IMR-90 (cell line): ENCODE measurements at regions not wholly inside any gene's neighbourhood (a gene's known extent, or its start where the extent isn't known, plus 50 kb on each side); places are given as distances from the start of the nearest gene placed in this dataset.

Experiments
- ATAC-seq: fragments of 200-7000 bp; cut with Tn5 transposase; 2 replicates; pipeline ENCODE4 v1.9.1; 2020; ENCODE audit warnings: low read depth, mild to moderate bottlenecking, moderate library complexity
- BruUV-seq: library from RNA; stranded (reverse); fragments of 400-500 nt; replicated peaks from 2 replicates; lab custom pipeline; 2021; lab: Mats Ljungman, UMichigan
- CTCF ChIA-PET: fragments of 300-600 bp; formaldehyde crosslinking; extraction: SDS; loops from one replicate; lab custom pipeline; 2021; ENCODE audit warnings: antibody characterized with exemption; lab: Yijun Ruan, JAX
- POLR2A ChIA-PET: fragments of 300-600 bp; sonication (Branson Sonifier 250); formaldehyde crosslinking; loops from one replicate; lab custom pipeline; 2022; ENCODE audit warnings: antibody characterized with exemption; ENCODE audit not compliant: unreplicated experiment; lab: Charles Lee
- DNase-seq: peaks from one replicate; pipeline ENCODE4 v3.0.0; 2013
- H2AFZ ChIP-seq: replicated peaks from 2 replicates; pipeline ENCODE3; 2013; ENCODE audit warnings: low read length, mild to moderate bottlenecking; ENCODE audit not compliant: poor library complexity
- H2AK5ac ChIP-seq: 2 replicates; pipeline ENCODE4 v1.6.1; 2013; ENCODE audit warnings: low read depth, low read length, inconsistent platforms
- H2AK9ac ChIP-seq: replicated peaks from 2 replicates; pipeline ENCODE3; 2013; ENCODE audit warnings: mild to moderate bottlenecking, low read depth, low read length, moderate library complexity; ENCODE audit not compliant: poor library complexity
- H2BK120ac ChIP-seq: 2 replicates; pipeline ENCODE4 v1.6.1; 2013; ENCODE audit warnings: low read depth, low read length, inconsistent platforms
- H2BK15ac ChIP-seq: 3 replicates; pipeline ENCODE4 v1.6.1; 2013; ENCODE audit warnings: low read depth, low read length, inconsistent platforms
- H2BK20ac ChIP-seq: 2 replicates; pipeline ENCODE4 v1.6.1; 2013; ENCODE audit warnings: low read depth, mild to moderate bottlenecking, inconsistent platforms, low read length, moderate library complexity
- H2BK5ac ChIP-seq: 2 replicates; pipeline ENCODE4 v1.6.1; 2013; ENCODE audit warnings: mild to moderate bottlenecking, low read depth, low read length, inconsistent platforms; ENCODE audit not compliant: poor library complexity, severe bottlenecking
- H3K14ac ChIP-seq: replicated peaks from 2 replicates; pipeline ENCODE4 v1.6.1; 2013; ENCODE audit warnings: low read depth, low read length, inconsistent platforms
- H3K18ac ChIP-seq: 2 replicates; pipeline ENCODE4 v1.6.1; 2013; ENCODE audit warnings: low read depth, low read length, control low read depth
- H3K23ac ChIP-seq: 2 replicates; pipeline ENCODE4 v1.6.1; 2013; ENCODE audit warnings: low read depth, low read length, inconsistent platforms
- H3K27ac ChIP-seq: 2 replicates; pipeline ENCODE4 v1.5.1; 2013; ENCODE audit warnings: mild to moderate bottlenecking, control low read depth, low read length; ENCODE audit not compliant: insufficient read depth
- H3K27me3 ChIP-seq: 2 replicates; pipeline ENCODE4 v1.6.1; 2013; ENCODE audit warnings: low read length; ENCODE audit not compliant: control insufficient read depth, insufficient read depth
- H3K36me3 ChIP-seq: 2 replicates; pipeline ENCODE4 v1.6.1; 2013; ENCODE audit warnings: low read length, mixed read lengths; ENCODE audit not compliant: control insufficient read depth, insufficient read depth
- H3K4ac ChIP-seq: 2 replicates; pipeline ENCODE4 v1.6.1; 2013; ENCODE audit warnings: low read depth, low read length, inconsistent platforms
- H3K4me1 ChIP-seq: 2 replicates; pipeline ENCODE4 v1.6.1; 2013; ENCODE audit warnings: low read length, mixed read lengths; ENCODE audit not compliant: control insufficient read depth, insufficient read depth
- H3K4me2 ChIP-seq: 2 replicates; pipeline ENCODE4 v1.6.1; 2013; ENCODE audit warnings: low read depth, mild to moderate bottlenecking, control low read depth, low read length, moderate library complexity
- H3K4me3 ChIP-seq: 2 replicates; pipeline ENCODE4 v1.5.1; 2013; ENCODE audit warnings: low read depth, mild to moderate bottlenecking, control low read depth, low read length, moderate library complexity; ENCODE audit not compliant: insufficient read depth
- H3K56ac ChIP-seq: 2 replicates; pipeline ENCODE4 v1.6.1; 2013; ENCODE audit warnings: low read length, inconsistent platforms; ENCODE audit not compliant: insufficient read depth; ENCODE audit errors: extremely low read depth
- H3K79me1 ChIP-seq, 2 experiments: 2 replicates each; pipeline ENCODE4 v1.6.1; 2013; ENCODE audit warnings: low read length in 2 of 2, inconsistent platforms in 1 of 2, low read depth in 1 of 2
- H3K9ac ChIP-seq: 2 replicates; pipeline ENCODE4 v1.6.1; 2013; ENCODE audit warnings: low read depth, low read length, control low read depth
- H3K9me1 ChIP-seq: 2 replicates; pipeline ENCODE4 v1.6.1; 2013; ENCODE audit warnings: low read length, inconsistent platforms; ENCODE audit not compliant: insufficient read depth
- H3K9me3 ChIP-seq: 2 replicates; pipeline ENCODE4 v1.6.1; 2013; ENCODE audit warnings: low read length; ENCODE audit not compliant: control insufficient read depth, insufficient read depth
- H4K20me1 ChIP-seq: 2 replicates; pipeline ENCODE4 v1.6.1; 2013; ENCODE audit warnings: low read length, inconsistent platforms; ENCODE audit not compliant: insufficient read depth
- H4K5ac ChIP-seq: 2 replicates; pipeline ENCODE4 v1.6.1; 2013; ENCODE audit warnings: mild to moderate bottlenecking, low read depth, low read length, control low read depth
- H4K8ac ChIP-seq, 2 experiments: 2 replicates each; pipeline ENCODE4 v1.6.1; 2013; ENCODE audit warnings: low read depth in 2 of 2, low read length in 2 of 2, control low read depth in 1 of 2, inconsistent platforms in 1 of 2
- H4K91ac ChIP-seq: 2 replicates; pipeline ENCODE4 v1.6.1; 2013; ENCODE audit warnings: low read depth, low read length, inconsistent platforms; ENCODE audit not compliant: insufficient read depth
- BHLHE40 ChIP-seq: fragments of 150-350 bp; IDR thresholded peaks from 2 replicates; pipeline ENCODE4 v1.6.1; 2016; ENCODE audit warnings: mild to moderate bottlenecking, low read depth, low read length
- CEBPB ChIP-seq: IDR thresholded peaks from 2 replicates; pipeline ENCODE4 v1.6.1; 2012; ENCODE audit warnings: low read depth, low read length, improper control_type of control experiment
- CHD1 ChIP-seq: IDR thresholded peaks from 2 replicates; pipeline ENCODE4 v1.6.1; 2012; ENCODE audit warnings: low read depth, low read length, improper control_type of control experiment
- CTCF ChIP-seq: conservative IDR thresholded peaks from 2 replicates; pipeline ENCODE4 v1.5.1; 2012; ENCODE audit warnings: mild to moderate bottlenecking, low read depth, low read length, improper control_type of control experiment
- ELK1 ChIP-seq: fragments of 150-350 bp; IDR thresholded peaks from 2 replicates; pipeline ENCODE4 v1.6.1; 2016; ENCODE audit warnings: low read depth, mild to moderate bottlenecking, low read length, moderate library complexity, borderline replicate concordance
- FOS ChIP-seq: fragments of 150-350 bp; IDR thresholded peaks from 2 replicates; pipeline ENCODE4 v1.6.1; 2016; ENCODE audit warnings: low read depth, low read length
- MAFK ChIP-seq: IDR thresholded peaks from 2 replicates; pipeline ENCODE4 v1.6.1; 2012; ENCODE audit warnings: low read depth, low read length, improper control_type of control experiment
- MAZ ChIP-seq: IDR thresholded peaks from 2 replicates; pipeline ENCODE4 v1.6.1; 2012; ENCODE audit warnings: low read depth, mild to moderate bottlenecking, low read length, improper control_type of control experiment, moderate library complexity, borderline replicate concordance
- MXI1 ChIP-seq: IDR thresholded peaks from 2 replicates; pipeline ENCODE4 v1.6.1; 2012; ENCODE audit warnings: low read depth, mild to moderate bottlenecking, low read length, moderate library complexity, borderline replicate concordance
- NFE2L2 ChIP-seq: fragments of 150-350 bp; IDR thresholded peaks from 2 replicates; pipeline ENCODE4 v1.6.1; 2016; ENCODE audit warnings: low read depth, mild to moderate bottlenecking, low read length
- POLR2A ChIP-seq: IDR thresholded peaks from 2 replicates; pipeline ENCODE4 v1.6.1; 2012; ENCODE audit warnings: mild to moderate bottlenecking, low read depth, low read length
- RAD21 ChIP-seq: IDR thresholded peaks from 2 replicates; pipeline ENCODE4 v1.6.1; 2012; ENCODE audit warnings: low read length, improper control_type of control experiment
- RCOR1 ChIP-seq: IDR thresholded peaks from 2 replicates; pipeline ENCODE4 v1.6.1; 2012; ENCODE audit warnings: mild to moderate bottlenecking, low read length, improper control_type of control experiment; ENCODE audit not compliant: insufficient replicate concordance
- RFX5 ChIP-seq: IDR thresholded peaks from 2 replicates; pipeline ENCODE4 v1.8.0; 2012; ENCODE audit warnings: low read depth, mild to moderate bottlenecking, low read length, moderate library complexity
- SMC3 ChIP-seq: fragments of 150-350 bp; IDR thresholded peaks from 2 replicates; pipeline ENCODE4 v1.6.1; 2016; ENCODE audit warnings: low read depth, mild to moderate bottlenecking, antibody characterized with exemption, low read length, moderate library complexity
- USF2 ChIP-seq: fragments of 150-350 bp; IDR thresholded peaks from 2 replicates; pipeline ENCODE4 v1.6.1; 2017; ENCODE audit warnings: mild to moderate bottlenecking, antibody characterized with exemption, low read length, low read depth
- WGBS, 2 experiments: methylation state at CpG; one replicate each; pipeline versions ENCODE4 v1.1.5 to v1.1.7; 2013; ENCODE audit warnings: missing lambda C conversion rate in 2 of 2; ENCODE audit not compliant: insufficient read length in 1 of 2; ENCODE audit errors: extremely low coverage in 2 of 2; 5-methylcytosine and 5-hydroxymethylcytosine counted together
- dilution Hi-C: fragments of 300-500 bp; cut with HindIII; formaldehyde crosslinking; loops from one replicate; pipeline ENCODE4 v1.14.3; 2018; ENCODE audit warnings: low sequenced_read_pairs; ENCODE audit not compliant: unreplicated experiment
- in situ Hi-C: fragments of 300-500 bp; cut with MboI; formaldehyde crosslinking; loops from 3 replicates; pipeline ENCODE4 v1.14.3; 2019; ENCODE audit warnings: low sequenced_read_pairs, inconsistent platforms, mixed read lengths
- intact Hi-C: fragments of 100-400 bp; cut with micrococcal nuclease; formaldehyde crosslinking; loops from 2 replicates; pipeline ENCODE4 v1.10.0; 2022

GRCh38 chr15:62709261-62709660, 333.3 kb upstream of the TPM1 start:
- no CpG with 5 or more reads among the region's 3 CpGs for WGBS, 2 experiments
- H3K27me3 ChIP-seq: no peaks in the 10 kb centered on the region
- CTCF ChIA-PET: no interaction called here

More at GRCh38 chr15:62709261-62709660, 333.3 kb upstream of the TPM1 start:
- no peak overlapping the region for H2BK15ac ChIP-seq
- H3K36me3 ChIP-seq: peaks cover 11% of the 10 kb centered on the region
- no peaks in the 10 kb centered on the region; the same call in 1 of the 2 replicates for H3K4me1 ChIP-seq
- no peak overlapping the region for H3K27ac ChIP-seq
- H4K20me1 ChIP-seq: no peaks in the 10 kb centered on the region
- no peaks in the 10 kb centered on the region for H3K9me1 ChIP-seq
- no peak overlapping the region for H2BK20ac ChIP-seq
- DNase-seq: no peak
- H3K56ac ChIP-seq: no peak overlapping the region
- no peak overlapping the region for H3K4me2 ChIP-seq
- no peak overlapping the region for H3K23ac ChIP-seq
- no peak overlapping the region for H3K9ac ChIP-seq
- no peak overlapping the region for H3K18ac ChIP-seq
- dilution Hi-C loops (no loop called here), in situ Hi-C loops (no loop called here), intact Hi-C loops (no loop called here)
- no peak for TF ChIP-seq RFX5
- no peak for TF ChIP-seq CEBPB
- TF ChIP-seq CHD1: no peak
- no peak for TF ChIP-seq FOS
- no peak for TF ChIP-seq MXI1
- TF ChIP-seq RCOR1: no peak
- no peak for TF ChIP-seq MAFK
- TF ChIP-seq USF2: no peak
- TF ChIP-seq BHLHE40: no peak
- TF ChIP-seq POLR2A: no peak
- no peak for TF ChIP-seq RAD21
- TF ChIP-seq ELK1: no peak
- TF ChIP-seq NFE2L2: no peak
- TF ChIP-seq MAZ: no peak
- TF ChIP-seq CTCF: no peak
- TF ChIP-seq SMC3: no peak
- no peak overlapping the region for H2AK5ac ChIP-seq
- no peak overlapping the region for H3K4ac ChIP-seq
- no peak for ATAC-seq
- H2AFZ ChIP-seq: no peak overlapping the region
- POLR2A ChIA-PET: no interaction called here
- H4K5ac ChIP-seq: no peak overlapping the region
- no peak overlapping the region for H4K8ac ChIP-seq
- no peak overlapping the region for H2AK9ac ChIP-seq
- BruUV-seq: no TSS peak
- H3K14ac ChIP-seq: no peak overlapping the region
- H3K4me3 ChIP-seq: no peak overlapping the region
- no peaks in the 10 kb centered on the region for H3K79me1 ChIP-seq
- no peak overlapping the region for H2BK5ac ChIP-seq
- no peak overlapping the region for H4K91ac ChIP-seq
- H3K9me3 ChIP-seq: no peaks in the 10 kb centered on the region
- no peak overlapping the region for H2BK120ac ChIP-seq
